ENCODE measurements at regions not wholly inside any gene's neighbourhood (a gene's known extent, or its start where the extent isn't known, plus 50 kb on each side); places are given as distances from the start of the nearest gene placed in this dataset.

- no peak for DNase-seq
- Histone ChIP-seq H3K4me1 (no peaks in the 10 kb centered on the region), H3K36me3 (ENCODE audit: control insufficient read depth, insufficient read depth, low read length) (no peaks in the 10 kb centered on the region), H3K4me3 (ENCODE audit: low read depth, low read length) (no peak overlapping the region), H3K27me3 (replicated peaks; ENCODE audit: control insufficient read depth, insufficient read depth, low read length) (no peaks in the 10 kb centered on the region), H3K9me3 (no peaks in the 10 kb centered on the region)
- TF ChIP-seq CTCF (IDR thresholded peaks at IDR 0.05; ENCODE audit: insufficient read depth in 1 of 2, low read depth in 1 of 2, low read length in 1 of 2, severe bottlenecking in 1 of 2, unreplicated experiment in 1 of 2): no peak
- Mint-ChIP-seq H3K27ac (ENCODE audit: unreplicated experiment) (no peak overlapping the region), H3K27me3 (ENCODE audit: insufficient read depth, unreplicated experiment) (peaks cover 15% of the 10 kb centered on the region), H3K4me3 (ENCODE audit: unreplicated experiment) (no peak overlapping the region), H3K4me1 (ENCODE audit: low read depth, unreplicated experiment) (no peaks in the 10 kb centered on the region), H3K9me3 (ENCODE audit: unreplicated experiment) (no peaks in the 10 kb centered on the region), H3K36me3 (ENCODE audit: insufficient read depth, unreplicated experiment) (no peaks in the 10 kb centered on the region)
- ChIA-PET CTCF (no interaction called here), POLR2A (no interaction called here)
- intact Hi-C loops (cut with micrococcal nuclease; ENCODE audit: unreplicated experiment): no loop called here
- no TSS peak for BruUV-seq (replicated peaks)
Measured at GRCh38 chr2:165010556-165010955, 55.2 kb upstream of the SLC38A11 start.

GRCh38 chr2:165009466-165009865 lies 54.1 kb upstream of the SLC38A11 start:
- no peak for TF ChIP-seq CTCF (IDR thresholded peaks at IDR 0.05; ENCODE audit: insufficient read depth in 1 of 2, low read depth in 1 of 2, low read length in 1 of 2, severe bottlenecking in 1 of 2, unreplicated experiment in 1 of 2)
- Mint-ChIP-seq H3K9me3 (ENCODE audit: unreplicated experiment) (no peaks in the 10 kb centered on the region), H3K4me1 (ENCODE audit: low read depth, unreplicated experiment) (no peaks in the 10 kb centered on the region), H3K27me3 (ENCODE audit: insufficient read depth, unreplicated experiment) (peaks cover 18% of the 10 kb centered on the region), H3K27ac (ENCODE audit: unreplicated experiment) (no peak overlapping the region), H3K4me3 (ENCODE audit: unreplicated experiment) (no peak overlapping the region), H3K36me3 (ENCODE audit: insufficient read depth, unreplicated experiment) (no peaks in the 10 kb centered on the region)
- BruUV-seq (replicated peaks): no TSS peak
- Histone ChIP-seq H3K27me3 (replicated peaks; ENCODE audit: control insufficient read depth, insufficient read depth, low read length) (no peaks in the 10 kb centered on the region), H3K36me3 (ENCODE audit: control insufficient read depth, insufficient read depth, low read length) (no peaks in the 10 kb centered on the region), H3K4me3 (ENCODE audit: low read depth, low read length) (no peak overlapping the region), H3K4me1 (no peaks in the 10 kb centered on the region), H3K9me3 (no peaks in the 10 kb centered on the region)
- CTCF ChIA-PET: no interaction called here
- intact Hi-C loops (cut with micrococcal nuclease; ENCODE audit: unreplicated experiment): no loop called here
- no peak for DNase-seq
- POLR2A ChIA-PET: no interaction called here

- no peak for DNase-seq
- no peak overlapping the region for H3K27ac Mint-ChIP-seq (ENCODE audit: unreplicated experiment)
- no TSS peak for BruUV-seq (replicated peaks)
- ChIA-PET POLR2A (no interaction called here), CTCF (no interaction called here)
- Histone ChIP-seq H3K4me1 (no peaks in the 10 kb centered on the region), H3K36me3 (ENCODE audit: control insufficient read depth, insufficient read depth, low read length) (no peaks in the 10 kb centered on the region), H3K4me3 (ENCODE audit: low read depth, low read length) (no peak overlapping the region), H3K9me3 (no peaks in the 10 kb centered on the region), H3K27me3 (replicated peaks; ENCODE audit: control insufficient read depth, insufficient read depth, low read length) (no peaks in the 10 kb centered on the region)
- H3K27me3 Mint-ChIP-seq (ENCODE audit: insufficient read depth, unreplicated experiment): peaks cover 16% of the 10 kb centered on the region
- TF ChIP-seq CTCF (IDR thresholded peaks at IDR 0.05; ENCODE audit: insufficient read depth in 1 of 2, low read depth in 1 of 2, low read length in 1 of 2, severe bottlenecking in 1 of 2, unreplicated experiment in 1 of 2): no peak
- H3K4me1 Mint-ChIP-seq (ENCODE audit: low read depth, unreplicated experiment): no peaks in the 10 kb centered on the region
- no peak overlapping the region for H3K4me3 Mint-ChIP-seq (ENCODE audit: unreplicated experiment)
- no peaks in the 10 kb centered on the region for H3K36me3 Mint-ChIP-seq (ENCODE audit: insufficient read depth, unreplicated experiment)
- no peaks in the 10 kb centered on the region for H3K9me3 Mint-ChIP-seq (ENCODE audit: unreplicated experiment)
- intact Hi-C loops (cut with micrococcal nuclease; ENCODE audit: unreplicated experiment): no loop called here
Measured at GRCh38 chr2:165008730-165009315, 53.5 kb upstream of the SLC38A11 start.

Measured in Caco-2 (cell line).